HG02588 (cell line): ENCODE measurements at regions not wholly inside any gene's neighbourhood (a gene's known extent, or its start where the extent isn't known, plus 50 kb on each side); places are given as distances from the start of the nearest gene placed in this dataset.
A peak's percentile ranks its signal among the peaks of the same experiment; 100 is the strongest.
"Not testable (repeated sequence)": the region's sequence is repeated elsewhere in the genome, so short reads cannot be mapped to it uniquely, and the experiment has no call there.

ENCODE experiments used
- ATAC-seq: cut with Tn5 transposase; IDR thresholded peaks from one replicate; pipeline ENCODE4 v1.9.1; 2021; ENCODE audit warnings: mild to moderate bottlenecking, moderate library complexity; ENCODE audit not compliant: unreplicated experiment

- no peak for ATAC-seq
These were observed 208.1 kb upstream of the CDKN2B start for GRCh38 chr9:22217254-22217653.

- ATAC-seq: not testable (repeated sequence)
These were observed 216.8 kb upstream of the CDKN2B start for GRCh38 chr9:22225856-22226255.

GRCh38 chr9:22227986-22228385 lies 218.6 kb upstream of the DMRTA1 start:
- ATAC-seq: no peak

GRCh38 chr9:22228542-22228941 lies 218.1 kb upstream of the DMRTA1 start:
- ATAC-seq: no peak

GRCh38 chr9:22229069-22229468 lies 217.6 kb upstream of the DMRTA1 start:
- ATAC-seq: no peak

GRCh38 chr9:22231309-22231708 lies 215.3 kb upstream of the DMRTA1 start:
- not testable (repeated sequence) for ATAC-seq

- no peak for ATAC-seq
These were observed 213.7 kb upstream of the DMRTA1 start for GRCh38 chr9:22232971-22233370.

GRCh38 chr9:22237497-22238363 lies 208.9 kb upstream of the DMRTA1 start:
- ATAC-seq: no peak

- no peak for ATAC-seq
These were observed 207.6 kb upstream of the DMRTA1 start for GRCh38 chr9:22238809-22239684.

GRCh38 chr9:22240619-22241018 lies 206.0 kb upstream of the DMRTA1 start:
- ATAC-seq: peak; percentile 79

GRCh38 chr9:22241024-22241423 lies 205.6 kb upstream of the DMRTA1 start:
- ATAC-seq: no peak

- ATAC-seq: no peak
These were observed 205.0 kb upstream of the DMRTA1 start for GRCh38 chr9:22241611-22242010.

GRCh38 chr9:22244139-22245011 lies 202.2 kb upstream of the DMRTA1 start:
- ATAC-seq: no peak

GRCh38 chr9:22255337-22255736 lies 191.3 kb upstream of the DMRTA1 start:
- no peak for ATAC-seq

- no peak for ATAC-seq
These were observed 190.2 kb upstream of the DMRTA1 start for GRCh38 chr9:22256381-22256780.

GRCh38 chr9:22257026-22257816 lies 189.4 kb upstream of the DMRTA1 start:
- no peak for ATAC-seq

GRCh38 chr9:22265038-22265437 lies 181.6 kb upstream of the DMRTA1 start:
- no peak for ATAC-seq

- ATAC-seq: no peak
These were observed 181.1 kb upstream of the DMRTA1 start for GRCh38 chr9:22265534-22265933.

- ATAC-seq: no peak
These were observed 172.1 kb upstream of the DMRTA1 start for GRCh38 chr9:22274477-22274876.

GRCh38 chr9:22278426-22278825 lies 168.2 kb upstream of the DMRTA1 start:
- no peak for ATAC-seq
